GM21381 (cell line): ENCODE measurements at regions not wholly inside any gene's neighbourhood (a gene's known extent, or its start where the extent isn't known, plus 50 kb on each side); places are given as distances from the start of the nearest gene placed in this dataset.
"Not testable (repeated sequence)": the region's sequence is repeated elsewhere in the genome, so short reads cannot be mapped to it uniquely, and the experiment has no call there.

ENCODE experiments used
- ATAC-seq: cut with Tn5 transposase; IDR thresholded peaks from one replicate; pipeline ENCODE4 v1.9.1; 2021; ENCODE audit warnings: mild to moderate bottlenecking, moderate library complexity; ENCODE audit not compliant: unreplicated experiment

DNA sequence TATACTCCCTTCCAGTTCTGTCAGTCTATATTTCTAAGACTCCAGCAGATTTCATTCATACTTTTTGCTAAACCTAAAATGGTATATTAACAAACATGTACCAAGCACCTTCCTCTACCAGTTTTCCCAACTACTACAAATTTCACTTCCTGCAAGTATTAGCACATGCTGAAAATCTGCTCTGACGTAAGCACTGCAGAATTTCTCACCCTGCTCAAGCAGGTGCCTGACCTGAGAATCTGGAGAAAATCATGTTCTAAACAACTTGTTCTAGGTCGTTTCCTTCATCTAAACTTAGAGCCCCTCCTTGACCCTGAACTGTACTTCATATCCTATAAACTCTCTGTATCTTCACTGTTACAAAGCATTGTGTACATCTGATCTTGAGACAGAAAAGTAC lies 380.7 kb upstream of the NOCT start:
- no peak for ATAC-seq

DNA sequence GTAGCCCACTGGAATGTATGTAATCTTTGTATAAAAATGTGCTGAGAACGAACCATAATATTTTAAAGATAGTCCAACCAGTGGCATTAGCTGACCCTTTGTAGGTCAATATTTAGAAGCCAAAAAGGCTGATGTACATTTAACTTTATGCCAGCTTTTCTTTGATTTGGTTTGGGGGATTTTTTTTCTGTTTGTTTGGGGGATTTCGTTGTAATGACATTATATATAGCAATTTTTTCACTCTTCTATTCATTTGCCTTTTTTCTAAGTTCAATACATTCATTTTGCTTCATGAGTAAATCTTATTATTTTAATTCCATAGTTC lies 382.0 kb upstream of the NOCT start:
- no peak for ATAC-seq

DNA sequence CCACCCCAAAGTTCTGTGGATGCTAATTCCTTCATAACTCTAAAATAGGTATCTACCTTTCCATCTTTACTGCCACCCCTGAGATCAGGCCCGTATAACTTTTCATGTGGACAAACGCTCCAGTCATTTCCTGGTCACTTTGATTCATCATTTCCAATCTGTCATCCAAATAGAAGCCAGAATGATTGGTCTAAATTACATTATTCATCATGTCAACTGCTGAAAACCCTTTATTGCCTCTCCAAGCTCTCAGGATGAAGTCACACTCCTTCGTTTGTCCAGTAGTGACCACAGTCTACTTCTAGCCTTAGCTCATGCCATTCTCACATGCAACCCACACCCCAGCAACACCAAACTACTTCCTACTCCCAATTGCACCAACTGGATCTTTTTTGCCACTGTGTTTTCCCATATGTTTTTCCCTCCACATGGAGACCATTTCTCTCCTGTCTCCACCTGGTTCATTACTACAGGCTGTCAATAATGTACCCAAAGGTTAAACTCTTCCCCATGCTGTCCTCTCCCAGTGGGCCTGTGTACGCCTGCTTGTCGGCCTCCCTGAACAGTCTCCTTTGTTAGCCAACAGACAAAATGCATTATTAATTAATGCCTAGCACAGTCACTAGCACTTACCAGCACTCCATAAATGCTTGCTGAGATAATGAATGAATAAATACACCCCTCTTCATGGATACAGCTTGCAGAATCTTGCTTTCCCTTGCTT lies 382.6 kb upstream of the NOCT start:
- no peak for ATAC-seq

DNA sequence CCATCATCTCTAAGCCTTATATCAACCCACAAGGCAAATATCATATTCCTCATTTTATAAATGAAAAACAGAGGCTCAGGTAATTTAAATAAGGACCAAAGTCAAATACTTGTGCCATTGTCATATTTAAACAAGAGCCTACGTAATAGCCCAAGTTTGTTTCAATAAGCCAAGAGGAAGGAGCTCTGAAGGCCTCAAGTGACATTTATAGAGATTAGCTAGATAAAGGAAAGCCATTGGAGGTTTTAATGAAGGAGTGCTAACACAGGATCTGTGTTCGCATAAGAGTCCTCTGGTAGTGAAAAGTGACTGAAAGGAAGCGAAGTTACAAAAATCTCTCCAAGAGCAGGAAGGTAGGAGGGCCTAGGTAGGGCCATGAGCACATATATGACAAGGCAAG lies 384.9 kb upstream of the NOCT start:
- ATAC-seq = no peak

DNA sequence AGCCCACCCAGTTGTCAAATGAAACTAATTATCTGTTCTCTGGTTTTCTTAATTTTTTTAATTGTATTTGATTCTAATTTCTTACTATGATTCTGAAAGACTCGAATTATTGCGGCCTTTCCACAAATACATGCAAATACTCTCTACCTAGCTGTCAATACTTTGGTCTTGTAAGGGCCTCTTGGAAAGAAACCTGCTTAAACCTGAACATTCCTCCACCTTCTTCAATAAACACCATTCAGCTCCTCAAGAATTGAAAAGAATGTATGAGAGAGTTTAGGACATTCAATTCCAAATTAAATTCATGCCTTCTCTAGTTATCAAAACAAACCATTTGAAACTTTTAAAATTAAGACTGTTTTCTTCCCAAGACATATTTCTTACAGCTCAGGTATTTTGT lies 385.9 kb upstream of the NOCT start:
- ATAC-seq = no peak

DNA sequence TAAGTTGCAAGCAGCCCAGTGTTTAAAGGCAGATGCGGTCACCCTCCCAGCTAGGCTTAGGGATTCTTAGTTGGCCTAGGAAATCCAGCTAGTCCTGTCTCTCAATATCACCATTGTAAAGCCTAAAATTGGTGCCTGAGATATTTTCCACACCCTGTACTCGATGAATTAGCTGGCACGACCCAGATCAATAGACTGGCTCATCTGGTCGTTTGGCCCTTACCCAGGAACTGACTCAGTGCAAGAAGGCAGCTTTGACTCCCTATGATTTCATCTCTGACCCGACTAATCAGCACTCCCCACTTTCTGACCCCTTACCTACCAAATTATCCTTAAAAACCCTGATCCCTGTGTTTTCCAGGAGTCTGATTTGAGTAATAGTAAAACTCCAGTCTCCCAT lies 384.9 kb upstream of the SLC7A11 start:
- no peak for ATAC-seq

DNA sequence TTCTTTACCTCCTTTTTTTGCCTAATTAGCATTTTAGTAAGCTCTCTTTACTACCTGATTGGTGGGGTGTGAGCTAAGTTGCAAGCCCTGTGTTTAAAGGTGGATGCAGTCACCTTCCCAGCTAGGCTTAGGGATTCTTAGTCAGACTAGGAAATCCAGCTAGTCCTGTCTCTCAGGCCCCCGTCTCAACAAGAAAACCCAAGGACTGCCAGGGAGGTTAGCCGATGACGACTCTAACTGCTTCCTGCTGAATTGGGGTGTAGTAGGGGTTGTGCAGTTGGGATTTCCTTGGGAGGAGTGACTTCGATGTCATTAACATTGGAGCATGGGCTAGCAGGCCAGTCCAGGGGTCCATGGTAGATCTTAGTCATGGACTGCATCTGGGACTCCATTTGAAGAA lies 380.2 kb upstream of the SLC7A11 start:
- ATAC-seq = not testable (repeated sequence)

DNA sequence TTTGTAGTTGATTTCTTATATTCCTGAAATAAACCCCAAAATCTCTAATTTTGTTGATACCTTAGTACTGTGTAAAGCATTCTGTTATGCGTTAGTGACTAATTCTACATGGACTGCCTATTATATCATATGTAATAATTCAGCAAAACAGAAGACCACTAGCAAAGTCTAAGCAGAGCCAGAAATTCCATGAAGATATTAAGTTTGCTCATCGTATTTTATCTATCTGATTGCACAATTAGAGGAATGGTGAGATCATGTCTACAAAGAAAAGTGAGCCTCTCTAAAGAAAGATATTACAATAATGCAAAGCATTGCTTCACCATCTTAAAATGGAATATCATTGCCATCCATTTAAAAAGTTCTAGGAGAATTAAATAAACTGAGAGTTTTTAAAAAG lies 374.6 kb upstream of the SLC7A11 start:
- ATAC-seq = no peak

DNA sequence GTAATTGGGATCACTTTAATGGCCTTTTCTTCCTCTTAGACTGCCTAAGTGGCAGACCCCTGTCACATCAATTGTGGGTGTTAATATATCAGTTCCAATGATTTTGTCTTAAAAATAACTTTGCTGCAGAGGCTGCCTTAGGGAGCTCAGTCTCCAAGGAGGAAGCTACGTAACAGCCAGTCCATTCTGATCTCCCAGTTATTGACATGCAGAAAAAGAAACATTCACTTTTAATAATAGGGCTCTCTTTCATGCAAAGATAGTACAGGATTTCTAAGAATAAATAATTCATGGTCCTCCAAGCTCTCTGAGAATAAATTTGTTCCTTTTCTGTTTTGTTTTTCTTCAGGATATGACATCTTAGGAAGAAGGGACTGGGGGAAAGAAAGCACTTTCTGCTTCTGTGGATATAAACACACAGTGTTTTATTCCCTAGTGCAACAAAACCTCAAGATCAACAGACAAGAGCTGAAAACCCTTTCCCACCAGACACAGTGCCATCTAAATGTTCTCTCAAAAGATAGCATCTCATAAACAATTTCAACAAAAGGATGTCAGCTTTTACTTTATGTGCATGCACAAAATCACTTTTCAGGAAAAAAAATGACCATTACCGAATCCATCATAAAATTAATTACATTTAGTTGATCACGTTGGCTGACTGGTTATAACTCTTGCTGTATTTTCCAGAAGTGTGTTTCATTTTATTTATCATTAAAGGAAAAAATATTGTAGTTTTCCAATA lies 372.4 kb upstream of the SLC7A11 start:
- no peak for ATAC-seq

DNA sequence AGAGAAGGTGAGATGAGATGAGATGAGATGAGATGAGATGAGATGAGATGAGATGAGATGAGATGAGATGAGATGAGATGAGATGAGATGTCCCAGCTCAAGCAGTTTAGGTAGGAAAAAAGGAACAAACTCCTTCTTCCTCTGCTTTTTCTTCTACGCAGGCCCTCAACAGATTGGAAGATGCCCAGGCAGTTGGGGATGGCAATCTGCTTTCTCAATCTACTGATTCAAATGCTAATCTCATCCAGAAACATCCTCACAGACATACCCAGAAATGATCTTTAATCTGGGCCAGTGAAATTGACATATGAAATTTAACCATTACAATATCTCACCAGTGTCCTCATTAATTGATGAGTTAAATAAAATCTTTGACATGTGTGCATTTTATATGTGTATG lies 370.3 kb upstream of the SLC7A11 start:
- ATAC-seq = no peak

DNA sequence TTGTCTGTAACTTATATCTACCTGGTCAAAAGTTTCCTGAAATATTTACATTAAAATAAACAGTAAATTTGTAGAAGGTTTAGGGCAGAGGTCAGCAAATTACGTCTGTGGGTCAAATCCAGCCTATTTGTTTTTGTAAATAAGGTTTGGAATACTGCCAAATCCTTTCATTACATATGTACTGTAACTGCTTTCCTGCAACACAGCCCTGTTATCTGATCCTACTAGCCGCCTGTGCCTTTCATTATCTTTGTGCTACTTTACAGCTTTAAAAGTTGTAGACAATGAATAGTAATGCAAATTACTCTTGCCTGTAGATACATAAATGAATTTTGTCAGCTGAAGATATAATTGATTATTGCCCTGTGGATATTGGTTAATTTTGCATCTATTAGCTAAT lies 369.6 kb upstream of the SLC7A11 start:
- no peak for ATAC-seq

DNA sequence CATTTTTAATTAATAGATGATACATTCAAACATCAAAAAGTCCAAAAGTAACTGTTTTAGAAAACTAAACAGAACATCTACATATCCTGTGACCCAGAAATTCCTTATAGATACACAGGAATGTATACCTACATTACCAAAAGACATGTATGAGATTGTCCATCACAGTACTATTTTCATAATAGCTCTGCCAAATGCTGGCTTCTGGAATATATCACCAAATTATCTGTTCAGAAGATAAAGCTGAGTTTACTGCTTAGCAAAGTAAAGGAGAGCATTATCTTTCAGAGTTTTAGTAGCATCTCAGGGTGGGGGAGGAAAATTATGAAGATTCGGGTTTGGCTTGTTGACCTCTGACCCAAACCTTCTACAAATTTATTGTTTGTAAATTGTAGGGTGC lies 368.9 kb upstream of the SLC7A11 start:
- ATAC-seq = no peak

DNA sequence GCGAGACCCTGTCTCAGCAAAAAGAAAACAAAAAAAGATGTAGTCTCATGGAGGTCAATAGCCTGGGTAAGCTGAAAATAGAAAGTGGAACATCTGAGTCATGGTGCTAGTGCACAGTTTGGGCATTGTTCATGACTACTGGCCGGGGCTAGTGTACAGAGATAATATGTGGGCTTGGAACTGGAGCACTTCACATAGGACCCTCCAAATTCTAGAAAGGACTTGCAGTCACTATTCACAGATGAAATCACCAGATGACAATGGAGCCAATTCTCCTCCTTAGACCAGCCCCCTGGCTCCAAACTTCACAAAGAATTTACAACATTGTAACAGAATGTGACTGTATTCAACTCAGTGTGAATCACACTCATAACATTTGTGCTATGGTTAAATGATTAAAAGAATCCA lies 367.8 kb upstream of the SLC7A11 start:
- ATAC-seq = peak; percentile 59

DNA sequence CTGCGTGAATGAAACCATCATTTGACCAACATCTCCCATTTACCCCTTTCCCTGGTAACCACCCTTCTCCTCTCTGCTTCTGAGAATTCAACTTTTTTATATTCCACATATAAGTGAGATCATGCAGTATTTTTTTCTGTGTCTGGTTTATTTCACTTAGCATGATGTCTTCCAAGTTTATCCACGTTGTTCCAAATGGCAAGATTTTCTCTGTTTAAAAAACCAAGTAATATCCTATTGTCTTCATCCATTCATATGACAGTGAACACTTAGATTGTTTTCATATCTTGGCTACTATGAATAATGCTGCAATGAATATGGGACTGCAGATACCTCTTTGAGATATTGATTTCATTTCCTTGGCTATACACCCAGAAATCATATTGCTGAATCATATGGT lies 362.4 kb upstream of the SLC7A11 start:
- ATAC-seq = no peak

DNA sequence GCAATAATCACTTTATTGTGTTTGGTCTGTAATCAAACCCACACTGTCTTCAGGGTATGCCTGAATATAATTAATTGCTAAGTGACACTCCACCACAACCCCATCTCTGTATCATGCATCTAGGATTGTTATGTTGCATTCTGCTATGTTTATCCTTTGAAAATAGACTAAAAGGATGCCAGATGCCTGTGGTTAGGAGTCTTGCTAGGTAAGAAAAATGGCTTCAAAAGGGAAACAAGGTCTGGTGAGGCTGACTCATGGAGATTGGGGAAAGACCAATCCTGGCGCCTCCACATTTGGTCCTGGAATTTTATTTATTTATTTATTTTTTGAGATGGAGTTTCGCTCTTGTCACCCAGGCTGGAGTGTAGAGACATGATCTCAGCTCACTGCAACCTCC lies 360.5 kb upstream of the SLC7A11 start:
- no peak for ATAC-seq

DNA sequence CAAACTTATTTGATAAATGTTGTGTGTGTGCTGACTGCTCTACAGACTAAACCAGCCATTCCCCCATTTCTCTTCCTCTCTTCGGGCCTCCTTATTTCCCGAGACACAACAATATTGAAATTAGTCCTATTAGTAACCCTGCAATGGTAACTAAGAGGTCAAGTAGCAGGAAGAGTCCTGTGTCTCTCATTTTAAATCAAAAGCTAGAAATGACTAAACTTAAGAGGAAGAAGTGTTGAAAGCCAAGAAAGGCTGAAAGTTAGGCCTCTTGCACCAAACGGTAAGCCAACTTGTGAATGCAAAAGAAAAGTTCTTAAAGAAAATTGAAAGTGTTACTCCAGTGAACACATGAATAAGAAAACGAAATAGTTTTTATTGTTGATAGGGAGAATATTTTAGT lies 357.8 kb upstream of the SLC7A11 start:
- peak; percentile 55 for ATAC-seq

DNA sequence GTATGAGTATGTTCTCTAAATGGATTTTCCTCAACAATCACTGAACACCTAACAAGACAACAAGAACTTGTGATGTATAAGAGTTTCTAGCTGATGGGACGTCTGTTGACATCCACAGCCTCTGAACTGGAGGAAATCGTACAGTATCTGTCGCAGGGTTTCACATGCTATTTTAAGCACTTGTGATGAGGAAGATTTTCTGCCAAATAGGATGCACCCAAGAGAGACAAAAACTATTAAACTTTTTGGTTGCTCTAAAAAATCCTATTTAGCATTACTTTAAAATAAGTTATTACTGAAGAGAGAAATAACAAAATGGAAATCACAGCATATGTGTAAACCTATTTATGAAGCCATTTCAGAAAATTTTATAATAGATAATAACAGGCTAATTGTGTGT lies 356.1 kb upstream of the SLC7A11 start:
- ATAC-seq = no peak

DNA sequence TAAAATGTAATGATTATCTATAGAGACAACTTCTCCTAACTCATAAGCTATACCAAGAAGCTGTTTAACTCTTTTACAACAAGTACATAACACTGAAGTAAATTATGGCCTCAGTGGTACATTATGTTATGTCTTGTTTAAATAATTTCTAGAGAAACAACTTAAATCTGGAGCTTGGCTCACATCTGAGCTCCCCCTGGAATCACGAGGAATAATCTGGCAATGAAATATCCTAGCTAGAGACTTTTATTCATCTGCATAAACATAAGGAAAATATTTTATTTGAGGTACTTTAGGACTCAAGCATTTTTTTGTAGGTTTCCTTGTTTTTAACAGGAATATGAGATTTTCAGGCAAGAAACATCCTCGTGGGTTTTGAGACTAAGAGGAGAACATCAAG lies 354.7 kb upstream of the SLC7A11 start:
- no peak for ATAC-seq

DNA sequence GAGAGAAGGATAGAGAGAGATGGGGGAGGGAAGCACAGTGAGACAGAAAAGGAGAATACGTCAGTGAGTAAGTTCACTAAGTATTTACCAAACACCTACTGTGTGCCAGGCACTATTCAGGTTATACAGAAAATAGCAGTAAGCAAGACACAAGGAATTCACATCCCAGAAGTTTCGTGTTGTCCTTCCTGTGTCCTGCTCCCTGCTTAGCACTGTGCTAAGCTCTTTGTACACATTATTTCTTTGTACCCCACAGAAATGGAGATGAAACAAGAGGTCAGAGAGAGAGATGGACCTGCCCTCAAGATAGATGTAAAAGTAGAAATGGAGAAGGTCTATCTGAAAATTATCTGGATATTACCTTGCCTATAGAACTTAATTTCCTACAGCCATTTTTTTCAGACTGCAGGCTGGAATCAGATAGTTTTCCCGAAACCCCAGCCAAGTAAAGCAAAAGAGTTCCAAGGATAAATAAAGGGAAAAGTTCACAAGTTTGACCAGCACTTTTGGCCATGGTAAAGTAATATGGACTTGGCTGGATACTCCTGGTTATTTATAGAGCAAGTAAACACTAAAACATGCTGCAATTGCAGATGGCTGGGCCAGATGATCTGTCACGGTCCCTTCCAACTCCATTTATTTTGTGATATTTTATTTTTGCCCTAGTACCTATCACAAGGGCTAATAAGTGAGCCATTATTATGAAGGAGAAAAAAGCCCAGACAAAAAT lies 353.7 kb upstream of the SLC7A11 start:
- ATAC-seq = no peak

DNA sequence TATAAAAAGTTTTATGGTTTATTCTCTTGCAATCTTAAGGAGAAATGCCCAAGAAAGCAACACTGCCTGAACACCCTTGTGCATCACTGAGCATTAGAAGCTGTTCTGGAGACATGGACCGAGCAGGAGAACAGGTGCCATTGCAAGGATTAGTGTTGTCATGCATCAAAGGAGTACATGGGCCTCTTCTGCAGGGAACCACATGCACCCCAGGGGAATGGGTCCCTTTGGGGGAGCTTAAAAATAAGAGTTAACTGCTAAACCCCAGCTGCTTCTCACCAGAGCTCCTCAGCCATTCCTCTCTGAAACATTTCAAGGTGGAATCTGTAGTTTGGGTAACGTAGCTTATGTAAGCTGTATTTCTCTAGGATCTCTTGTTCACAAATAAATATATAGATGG lies 353.0 kb upstream of the SLC7A11 start:
- ATAC-seq = no peak

DNA sequence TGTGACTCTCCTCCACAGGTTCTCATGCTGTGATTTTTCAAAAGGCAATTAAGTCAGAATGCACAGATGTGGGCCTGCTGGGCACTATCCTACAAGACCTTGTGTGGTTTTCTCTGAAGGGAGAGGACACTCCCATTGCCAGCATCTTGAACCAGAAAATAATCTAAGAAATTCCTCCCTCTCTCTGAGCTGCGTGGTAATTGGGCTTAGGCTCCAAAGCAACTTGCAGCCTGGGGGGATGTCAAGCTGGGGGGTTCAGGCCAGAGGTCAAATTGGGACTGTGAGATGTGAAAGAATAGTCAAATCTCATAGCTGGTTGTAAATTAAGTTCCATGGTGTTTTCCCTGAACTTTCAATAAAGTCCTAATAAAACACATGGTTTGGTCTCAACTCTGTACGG lies 350.6 kb upstream of the SLC7A11 start:
- ATAC-seq = no peak

DNA sequence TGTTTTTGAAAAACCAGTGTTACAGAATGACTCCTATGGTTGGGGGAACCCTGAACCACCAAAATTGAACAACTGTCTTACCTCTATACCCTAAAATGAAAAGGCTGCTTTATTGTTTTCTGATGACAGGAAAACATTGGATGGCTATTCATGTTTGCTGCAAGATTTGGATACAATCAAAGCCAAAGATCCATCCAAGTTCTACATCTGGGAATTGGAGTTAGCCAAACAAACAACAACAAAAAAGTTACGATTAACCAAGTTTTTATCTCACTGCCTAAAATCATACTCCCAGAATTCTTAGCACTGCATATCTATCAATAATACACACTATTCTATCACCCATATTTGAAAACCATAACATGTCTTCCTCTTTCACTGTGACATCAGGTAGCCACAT lies 349.7 kb upstream of the SLC7A11 start:
- no peak for ATAC-seq
